SK-N-SH (cell line): ENCODE measurements at regions not wholly inside any gene's neighbourhood (a gene's known extent, or its start where the extent isn't known, plus 50 kb on each side); places are given as distances from the start of the nearest gene placed in this dataset.

Experiments used
- EP300 ChIP-seq, 2 experiments: IDR thresholded peaks; 2 replicates each; pipeline versions ENCODE4 v1.4.0 to v1.6.1; 2012; ENCODE audit warnings: borderline replicate concordance in 1 of 2, low read depth in 1 of 2, low read length in 1 of 2
- FOSL2 ChIP-seq: IDR thresholded peaks from 2 replicates; pipeline ENCODE4 v1.4.0; 2012; ENCODE audit warnings: low read depth, mild to moderate bottlenecking, moderate library complexity, borderline replicate concordance
- PBX3 ChIP-seq: IDR thresholded peaks from 2 replicates; pipeline ENCODE4; 2012
- POLR2AphosphoS5 ChIP-seq: IDR thresholded peaks from 2 replicates; pipeline ENCODE4 v1.6.1; 2012; ENCODE audit warnings: low read depth, low read length
- RAD21 ChIP-seq: IDR thresholded peaks from 2 replicates; pipeline ENCODE4 v1.6.1; 2012; ENCODE audit warnings: mild to moderate bottlenecking, low read length
- RFX5 ChIP-seq: IDR thresholded peaks from 2 replicates; pipeline ENCODE4 v1.6.1; 2012; ENCODE audit warnings: mild to moderate bottlenecking, improper control_type of control experiment, low read length
- SIN3A ChIP-seq: IDR thresholded peaks from 2 replicates; pipeline ENCODE4 v1.6.1; 2012; ENCODE audit warnings: low read depth, mild to moderate bottlenecking, low read length, moderate library complexity, borderline replicate concordance
- TCF12 ChIP-seq: IDR thresholded peaks from 2 replicates; pipeline ENCODE4 v1.4.0; 2012
- USF2 ChIP-seq: fragments of 150-350 bp; IDR thresholded peaks from 2 replicates; pipeline ENCODE4 v1.6.1; 2017; ENCODE audit warnings: antibody characterized with exemption, low read length, low read depth, borderline replicate concordance
- TF ChIP-seq, protein P1 (sequence below): fragments of 200-600 bp; sonication (generic); IDR thresholded peaks from 2 replicates; pipeline ENCODE4 v1.6.1; 2017; ENCODE audit warnings: antibody characterized with exemption, mild to moderate bottlenecking, moderate library complexity
- TF ChIP-seq, protein P2 (sequence below): IDR thresholded peaks from 2 replicates; pipeline ENCODE4 v1.4.0; 2012; ENCODE audit warnings: low read depth, borderline replicate concordance
- TF ChIP-seq, protein P3 (sequence below): fragments of 150-350 bp; IDR thresholded peaks from 2 replicates; pipeline ENCODE4 v1.6.1; 2016; ENCODE audit warnings: mild to moderate bottlenecking, low read depth, low read length

- TF ChIP-seq SIN3A, result no peak
- TF ChIP-seq, protein P1, sequence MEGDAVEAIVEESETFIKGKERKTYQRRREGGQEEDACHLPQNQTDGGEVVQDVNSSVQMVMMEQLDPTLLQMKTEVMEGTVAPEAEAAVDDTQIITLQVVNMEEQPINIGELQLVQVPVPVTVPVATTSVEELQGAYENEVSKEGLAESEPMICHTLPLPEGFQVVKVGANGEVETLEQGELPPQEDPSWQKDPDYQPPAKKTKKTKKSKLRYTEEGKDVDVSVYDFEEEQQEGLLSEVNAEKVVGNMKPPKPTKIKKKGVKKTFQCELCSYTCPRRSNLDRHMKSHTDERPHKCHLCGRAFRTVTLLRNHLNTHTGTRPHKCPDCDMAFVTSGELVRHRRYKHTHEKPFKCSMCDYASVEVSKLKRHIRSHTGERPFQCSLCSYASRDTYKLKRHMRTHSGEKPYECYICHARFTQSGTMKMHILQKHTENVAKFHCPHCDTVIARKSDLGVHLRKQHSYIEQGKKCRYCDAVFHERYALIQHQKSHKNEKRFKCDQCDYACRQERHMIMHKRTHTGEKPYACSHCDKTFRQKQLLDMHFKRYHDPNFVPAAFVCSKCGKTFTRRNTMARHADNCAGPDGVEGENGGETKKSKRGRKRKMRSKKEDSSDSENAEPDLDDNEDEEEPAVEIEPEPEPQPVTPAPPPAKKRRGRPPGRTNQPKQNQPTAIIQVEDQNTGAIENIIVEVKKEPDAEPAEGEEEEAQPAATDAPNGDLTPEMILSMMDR, result no peak
- no peak for TF ChIP-seq TCF12
- TF ChIP-seq POLR2AphosphoS5, result no peak
- no peak for TF ChIP-seq EP300 (IDR thresholded peaks at IDR 0.05; ENCODE audit: borderline replicate concordance in 1 of 2, low read depth in 1 of 2, low read length in 1 of 2)
- TF ChIP-seq, protein P2, sequence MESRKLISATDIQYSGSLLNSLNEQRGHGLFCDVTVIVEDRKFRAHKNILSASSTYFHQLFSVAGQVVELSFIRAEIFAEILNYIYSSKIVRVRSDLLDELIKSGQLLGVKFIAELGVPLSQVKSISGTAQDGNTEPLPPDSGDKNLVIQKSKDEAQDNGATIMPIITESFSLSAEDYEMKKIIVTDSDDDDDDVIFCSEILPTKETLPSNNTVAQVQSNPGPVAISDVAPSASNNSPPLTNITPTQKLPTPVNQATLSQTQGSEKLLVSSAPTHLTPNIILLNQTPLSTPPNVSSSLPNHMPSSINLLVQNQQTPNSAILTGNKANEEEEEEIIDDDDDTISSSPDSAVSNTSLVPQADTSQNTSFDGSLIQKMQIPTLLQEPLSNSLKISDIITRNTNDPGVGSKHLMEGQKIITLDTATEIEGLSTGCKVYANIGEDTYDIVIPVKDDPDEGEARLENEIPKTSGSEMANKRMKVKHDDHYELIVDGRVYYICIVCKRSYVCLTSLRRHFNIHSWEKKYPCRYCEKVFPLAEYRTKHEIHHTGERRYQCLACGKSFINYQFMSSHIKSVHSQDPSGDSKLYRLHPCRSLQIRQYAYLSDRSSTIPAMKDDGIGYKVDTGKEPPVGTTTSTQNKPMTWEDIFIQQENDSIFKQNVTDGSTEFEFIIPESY, result no peak
- no peak for TF ChIP-seq RAD21
- no peak for TF ChIP-seq PBX3
- no peak for TF ChIP-seq RFX5
- TF ChIP-seq, protein P3, sequence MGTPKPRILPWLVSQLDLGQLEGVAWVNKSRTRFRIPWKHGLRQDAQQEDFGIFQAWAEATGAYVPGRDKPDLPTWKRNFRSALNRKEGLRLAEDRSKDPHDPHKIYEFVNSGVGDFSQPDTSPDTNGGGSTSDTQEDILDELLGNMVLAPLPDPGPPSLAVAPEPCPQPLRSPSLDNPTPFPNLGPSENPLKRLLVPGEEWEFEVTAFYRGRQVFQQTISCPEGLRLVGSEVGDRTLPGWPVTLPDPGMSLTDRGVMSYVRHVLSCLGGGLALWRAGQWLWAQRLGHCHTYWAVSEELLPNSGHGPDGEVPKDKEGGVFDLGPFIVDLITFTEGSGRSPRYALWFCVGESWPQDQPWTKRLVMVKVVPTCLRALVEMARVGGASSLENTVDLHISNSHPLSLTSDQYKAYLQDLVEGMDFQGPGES, result no peak
- TF ChIP-seq FOSL2, result no peak
- no peak for TF ChIP-seq USF2
Measured at GRCh38 chr15:35720019-35720418, 174.1 kb upstream of the DPH6 start.
